ENCODE measurements at regions not wholly inside any gene's neighbourhood (a gene's known extent, or its start where the extent isn't known, plus 50 kb on each side); places are given as distances from the start of the nearest gene placed in this dataset.

DNA sequence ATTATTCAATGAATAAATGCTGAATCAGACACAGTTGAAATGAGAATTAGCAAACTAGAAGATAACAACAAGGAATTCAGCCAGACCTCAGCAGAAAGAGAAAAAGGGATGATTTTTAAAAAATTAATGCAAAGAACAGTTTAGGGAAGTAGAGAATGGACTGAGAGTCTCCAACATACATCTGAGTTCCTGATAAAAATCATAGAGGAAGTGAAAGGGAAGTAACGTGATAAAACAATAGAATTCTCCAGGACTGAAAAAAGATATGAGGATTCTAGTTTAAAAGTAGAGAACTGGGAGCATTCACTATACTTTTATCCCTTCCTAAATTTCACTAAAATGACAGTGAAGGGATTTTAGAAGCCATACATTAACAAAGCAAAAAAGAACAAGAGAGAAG, 592.0 kb downstream of the SOX6 start:
- TF ChIP-seq, protein P1, sequence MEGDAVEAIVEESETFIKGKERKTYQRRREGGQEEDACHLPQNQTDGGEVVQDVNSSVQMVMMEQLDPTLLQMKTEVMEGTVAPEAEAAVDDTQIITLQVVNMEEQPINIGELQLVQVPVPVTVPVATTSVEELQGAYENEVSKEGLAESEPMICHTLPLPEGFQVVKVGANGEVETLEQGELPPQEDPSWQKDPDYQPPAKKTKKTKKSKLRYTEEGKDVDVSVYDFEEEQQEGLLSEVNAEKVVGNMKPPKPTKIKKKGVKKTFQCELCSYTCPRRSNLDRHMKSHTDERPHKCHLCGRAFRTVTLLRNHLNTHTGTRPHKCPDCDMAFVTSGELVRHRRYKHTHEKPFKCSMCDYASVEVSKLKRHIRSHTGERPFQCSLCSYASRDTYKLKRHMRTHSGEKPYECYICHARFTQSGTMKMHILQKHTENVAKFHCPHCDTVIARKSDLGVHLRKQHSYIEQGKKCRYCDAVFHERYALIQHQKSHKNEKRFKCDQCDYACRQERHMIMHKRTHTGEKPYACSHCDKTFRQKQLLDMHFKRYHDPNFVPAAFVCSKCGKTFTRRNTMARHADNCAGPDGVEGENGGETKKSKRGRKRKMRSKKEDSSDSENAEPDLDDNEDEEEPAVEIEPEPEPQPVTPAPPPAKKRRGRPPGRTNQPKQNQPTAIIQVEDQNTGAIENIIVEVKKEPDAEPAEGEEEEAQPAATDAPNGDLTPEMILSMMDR (IDR thresholded peaks at IDR 0.05), result no peak
- Mint-ChIP-seq H3K27ac (no peak overlapping the region), H3K36me3 (no peaks in the 10 kb centered on the region), H3K4me3 (no peak overlapping the region), H3K27me3 (ENCODE audit: low read depth in 2 of 2) (peaks cover 3 to 14% of the 10 kb centered on the region in 2 donors), H3K9me3 (peaks cover 0 to 5% of the 10 kb centered on the region in 2 donors), H3K4me1 (no peaks in the 10 kb centered on the region)
- Histone ChIP-seq H3K27me3 (ENCODE audit: control insufficient read depth, insufficient read depth, low read length) (no peaks in the 10 kb centered on the region), H3K4me3 (ENCODE audit: low read length) (no peak overlapping the region), H3K9me3 (ENCODE audit: control insufficient read depth, insufficient read depth, low read length) (no peaks in the 10 kb centered on the region), H3K4me1 (ENCODE audit: control insufficient read depth, insufficient read depth, low read length) (no peaks in the 10 kb centered on the region), H3K27ac (ENCODE audit: low read length) (no peak overlapping the region), H3K36me3 (ENCODE audit: control insufficient read depth, insufficient read depth, low read length) (no peaks in the 10 kb centered on the region)
- no peak for ATAC-seq
- no peak for DNase-seq
- WGBS (ENCODE audit: insufficient coverage), result no CpG with 5 or more reads among the region's 1 CpG
- intact Hi-C loops (cut with micrococcal nuclease), result no loop called here

DNA sequence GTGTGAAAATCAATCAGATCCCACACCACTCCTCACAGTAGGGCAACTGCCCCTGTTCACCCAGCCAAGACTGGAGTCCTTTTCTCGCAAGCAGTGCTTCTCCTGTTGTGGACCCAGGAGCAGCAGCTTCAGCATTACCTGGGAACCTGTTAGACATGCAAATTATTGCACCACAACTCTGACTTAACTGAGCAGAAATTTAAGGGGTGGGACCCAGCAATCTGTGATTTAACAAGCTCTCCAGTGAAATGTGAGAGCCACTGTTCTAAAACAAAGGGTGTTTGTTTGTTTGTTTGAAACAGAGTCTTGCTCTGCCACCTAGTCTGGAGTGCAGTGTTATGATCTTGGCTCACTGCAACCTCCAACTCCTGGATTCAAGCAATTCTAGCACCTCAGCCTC, 591.4 kb downstream of the SOX6 start:
- H3K9me3 ChIP-seq (ENCODE audit: control insufficient read depth, insufficient read depth, low read length), result no peaks in the 10 kb centered on the region
- no peak overlapping the region for H3K27ac Mint-ChIP-seq
- H3K27me3 Mint-ChIP-seq (ENCODE audit: low read depth in 2 of 2), result peaks cover 3 to 14% of the 10 kb centered on the region in 2 donors
- no peaks in the 10 kb centered on the region for H3K36me3 ChIP-seq (ENCODE audit: control insufficient read depth, insufficient read depth, low read length)
- peaks cover 0 to 5% of the 10 kb centered on the region in 2 donors for H3K9me3 Mint-ChIP-seq
- DNase-seq, result no peak
- WGBS (ENCODE audit: insufficient coverage), result 90% methylated on average over 1 of the region's 1 CpG
- TF ChIP-seq, protein P1 (IDR thresholded peaks at IDR 0.05), result no peak
- ATAC-seq, result no peak
- no peak overlapping the region for H3K27ac ChIP-seq (ENCODE audit: low read length)
- H3K4me3 Mint-ChIP-seq, result no peak overlapping the region
- H3K4me3 ChIP-seq (ENCODE audit: low read length), result no peak overlapping the region
- no peaks in the 10 kb centered on the region for H3K4me1 Mint-ChIP-seq
- H3K4me1 ChIP-seq (ENCODE audit: control insufficient read depth, insufficient read depth, low read length), result no peaks in the 10 kb centered on the region
- intact Hi-C loops (cut with micrococcal nuclease), result no loop called here
- H3K27me3 ChIP-seq (ENCODE audit: control insufficient read depth, insufficient read depth, low read length), result no peaks in the 10 kb centered on the region
- no peaks in the 10 kb centered on the region for H3K36me3 Mint-ChIP-seq

DNA sequence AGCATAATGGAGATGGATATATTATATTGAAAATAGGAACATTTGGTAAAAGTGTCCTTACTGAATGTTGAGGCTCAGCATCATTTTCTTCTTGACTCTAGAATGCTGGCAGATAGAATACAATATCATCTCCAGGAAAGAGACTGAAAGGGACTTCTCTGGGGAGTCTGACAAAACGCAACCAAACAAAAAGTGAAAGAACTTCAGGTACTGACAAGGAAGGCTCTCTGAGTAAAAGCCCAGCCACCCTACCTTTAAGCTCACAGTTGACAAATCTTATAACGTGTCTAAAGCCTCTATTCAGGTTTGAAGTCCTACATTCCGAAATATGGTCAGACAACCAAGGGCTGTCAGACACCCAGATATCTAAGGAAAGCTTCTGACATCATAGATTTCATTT, 590.8 kb downstream of the SOX6 start:
- Mint-ChIP-seq H3K4me1 (no peaks in the 10 kb centered on the region), H3K9me3 (peaks cover 0 to 5% of the 10 kb centered on the region in 2 donors), H3K27me3 (ENCODE audit: low read depth in 2 of 2) (peaks cover 3 to 14% of the 10 kb centered on the region in 2 donors), H3K36me3 (no peaks in the 10 kb centered on the region), H3K4me3 (no peak overlapping the region), H3K27ac (no peak overlapping the region)
- TF ChIP-seq, protein P1 (IDR thresholded peaks at IDR 0.05), result no peak
- no peak for ATAC-seq
- 71% methylated on average over 3 of the region's 3 CpGs for WGBS (ENCODE audit: insufficient coverage)
- H3K4me1 ChIP-seq (ENCODE audit: control insufficient read depth, insufficient read depth, low read length), result no peaks in the 10 kb centered on the region
- no peak overlapping the region for H3K4me3 ChIP-seq (ENCODE audit: low read length)
- no peak for DNase-seq
- H3K27ac ChIP-seq (ENCODE audit: low read length), result no peak overlapping the region
- no peaks in the 10 kb centered on the region for H3K9me3 ChIP-seq (ENCODE audit: control insufficient read depth, insufficient read depth, low read length)
- H3K27me3 ChIP-seq (ENCODE audit: control insufficient read depth, insufficient read depth, low read length), result no peaks in the 10 kb centered on the region
- H3K36me3 ChIP-seq (ENCODE audit: control insufficient read depth, insufficient read depth, low read length), result no peaks in the 10 kb centered on the region
- intact Hi-C loops (cut with micrococcal nuclease), result no loop called here

DNA sequence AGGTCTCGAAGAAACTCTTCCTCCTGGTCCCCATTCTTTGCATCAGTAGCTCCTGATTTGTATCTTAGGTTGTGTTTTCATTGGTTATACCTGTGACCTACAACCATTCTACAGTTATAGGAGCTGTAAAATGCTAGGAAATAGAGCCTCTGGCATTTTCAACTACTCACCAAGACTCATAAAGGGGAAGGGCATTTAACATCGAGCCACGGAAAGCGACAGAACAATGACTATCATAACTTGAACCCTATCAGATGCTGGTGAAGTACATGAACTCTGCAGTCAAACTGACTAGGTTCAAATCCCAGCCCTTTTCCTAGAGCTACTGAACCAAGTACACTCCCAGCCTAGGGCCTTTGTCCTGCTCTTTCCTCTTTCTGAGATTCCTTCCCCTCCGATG, 588.0 kb downstream of the SOX6 start:
- Mint-ChIP-seq H3K4me3 (no peak overlapping the region), H3K27ac (no peak overlapping the region), H3K27me3 (ENCODE audit: low read depth in 2 of 2) (peaks cover 3 to 14% of the 10 kb centered on the region in 2 donors), H3K9me3 (peaks cover 0 to 3% of the 10 kb centered on the region in 2 donors), H3K36me3 (no peaks in the 10 kb centered on the region), H3K4me1 (no peaks in the 10 kb centered on the region)
- H3K9me3 ChIP-seq (ENCODE audit: control insufficient read depth, insufficient read depth, low read length), result no peaks in the 10 kb centered on the region
- DNase-seq (no peak), ATAC-seq (no peak)
- no peak overlapping the region for H3K4me3 ChIP-seq (ENCODE audit: low read length)
- no peaks in the 10 kb centered on the region for H3K4me1 ChIP-seq (ENCODE audit: control insufficient read depth, insufficient read depth, low read length)
- no peak overlapping the region for H3K27ac ChIP-seq (ENCODE audit: low read length)
- 91% methylated on average over 5 of the region's 5 CpGs for WGBS (ENCODE audit: insufficient coverage)
- H3K27me3 ChIP-seq (ENCODE audit: control insufficient read depth, insufficient read depth, low read length), result no peaks in the 10 kb centered on the region
- intact Hi-C loops (cut with micrococcal nuclease), result no loop called here
- no peaks in the 10 kb centered on the region for H3K36me3 ChIP-seq (ENCODE audit: control insufficient read depth, insufficient read depth, low read length)
- TF ChIP-seq, protein P1 (IDR thresholded peaks at IDR 0.05), result no peak

All from natural killer cell (primary cell).